Duodenal mucosa (tissue), 2 donors: ENCODE measurements at regions not wholly inside any gene's neighbourhood (a gene's known extent, or its start where the extent isn't known, plus 50 kb on each side); places are given as distances from the start of the nearest gene placed in this dataset.
"Not testable (repeated sequence)": the region's sequence is repeated elsewhere in the genome, so short reads cannot be mapped to it uniquely, and the experiment has no call there.

Experiments
- H3K27ac ChIP-seq: one replicate; pipeline ENCODE4 v1.7.0; 2013; ENCODE audit warnings: low read depth, low read length
- H3K27me3 ChIP-seq, 2 donors: one replicate each; pipeline ENCODE4 v1.7.0; 2013; ENCODE audit warnings: low read length in 2 of 2, control low read depth in 1 of 2; ENCODE audit not compliant: insufficient read depth in 2 of 2, control insufficient read depth in 1 of 2
- H3K36me3 ChIP-seq, 2 donors: one replicate each; pipeline ENCODE4 v1.7.0; 2013; ENCODE audit warnings: low read length in 2 of 2, control low read depth in 1 of 2; ENCODE audit not compliant: insufficient read depth in 2 of 2, control insufficient read depth in 1 of 2
- H3K4me1 ChIP-seq, 2 donors: one replicate each; pipeline ENCODE4 v1.7.0; 2013; ENCODE audit warnings: low read length in 2 of 2, control low read depth in 1 of 2; ENCODE audit not compliant: insufficient read depth in 2 of 2, control insufficient read depth in 1 of 2
- H3K4me3 ChIP-seq, 2 donors: one replicate each; pipeline ENCODE4 v1.7.0; 2013; ENCODE audit warnings: low read length in 2 of 2, low read depth in 1 of 2
- H3K9ac ChIP-seq, 2 donors: one replicate each; pipeline ENCODE4 v1.7.0; 2013; ENCODE audit warnings: low read length in 2 of 2, low read depth in 1 of 2
- H3K9me3 ChIP-seq, 2 donors: one replicate each; pipeline ENCODE4 v1.7.0; 2013; ENCODE audit warnings: low read length in 2 of 2, control low read depth in 1 of 2; ENCODE audit not compliant: control insufficient read depth in 1 of 2

DNA sequence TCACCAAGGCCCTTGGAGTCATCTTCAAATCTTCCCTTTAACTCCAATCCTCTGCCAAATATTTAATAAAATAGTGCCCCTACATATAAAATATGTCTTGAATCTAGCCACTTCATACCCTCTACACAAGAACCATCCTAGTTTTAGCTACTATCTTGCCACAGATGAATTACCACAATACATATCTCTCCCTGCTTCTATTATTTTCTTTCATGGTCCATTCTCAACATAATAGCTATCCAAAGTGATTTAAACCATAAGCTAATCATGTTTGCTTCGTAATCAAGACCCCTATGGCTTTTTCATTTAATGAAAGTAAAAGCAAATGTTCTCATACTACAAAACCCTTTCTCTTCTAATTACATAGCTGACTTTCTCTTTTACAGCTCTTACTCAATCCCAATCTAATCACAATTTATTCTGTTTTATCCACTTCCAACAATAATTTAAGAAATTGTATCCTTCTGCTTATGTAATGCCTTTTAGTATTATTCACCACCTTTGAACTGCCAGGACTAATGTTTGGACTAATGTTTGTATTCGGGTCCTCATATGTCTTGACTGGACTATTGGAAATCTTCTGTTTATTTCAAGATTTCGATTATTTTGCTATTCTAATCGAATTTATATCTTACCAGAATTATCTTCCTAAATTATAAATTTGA, 412.0 kb downstream of the SLITRK1 start:
- H3K9ac ChIP-seq = no peak overlapping the region
- no peaks in the 10 kb centered on the region for H3K36me3 ChIP-seq
- no peaks in the 10 kb centered on the region for H3K27me3 ChIP-seq
- H3K27ac ChIP-seq = no peak overlapping the region
- no peak overlapping the region for H3K4me3 ChIP-seq
- no peaks in the 10 kb centered on the region for H3K4me1 ChIP-seq
- peaks cover 4 to 6% of the 10 kb centered on the region in 2 donors for H3K9me3 ChIP-seq

GRCh38 chr13:83453723-83454122, 428.6 kb downstream of the SLITRK1 start:
- H3K27me3 ChIP-seq = no peaks in the 10 kb centered on the region
- H3K9me3 ChIP-seq = peaks cover 4 to 10% of the 10 kb centered on the region in 2 donors
- H3K4me1 ChIP-seq = no peaks in the 10 kb centered on the region
- H3K36me3 ChIP-seq = no peaks in the 10 kb centered on the region
- H3K27ac ChIP-seq = no peak overlapping the region
- no peak overlapping the region for H3K9ac ChIP-seq
- H3K4me3 ChIP-seq = no peak overlapping the region

DNA sequence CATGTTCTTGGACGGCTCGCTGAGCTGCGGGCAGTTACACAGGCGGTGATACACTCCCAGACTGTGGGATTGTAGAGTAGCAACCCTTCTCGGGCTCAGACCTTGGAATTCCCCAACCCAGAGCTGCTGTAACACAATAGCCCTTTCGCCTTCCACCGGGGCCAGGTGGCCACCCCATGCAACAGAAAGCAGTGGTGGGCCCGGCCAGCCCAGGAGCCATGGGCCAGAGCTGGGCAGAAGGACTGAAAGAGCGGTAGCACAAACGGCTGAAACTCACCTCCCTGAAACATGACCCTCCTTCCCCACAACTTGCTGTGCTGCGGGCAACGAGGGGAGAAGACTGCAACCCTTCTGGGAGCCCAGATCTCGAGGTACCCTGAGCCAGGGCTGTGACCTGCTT, 429.0 kb downstream of the SLITRK1 start:
- H3K9ac ChIP-seq = no peak overlapping the region
- H3K27me3 ChIP-seq = no peaks in the 10 kb centered on the region
- H3K4me1 ChIP-seq = no peaks in the 10 kb centered on the region

DNA sequence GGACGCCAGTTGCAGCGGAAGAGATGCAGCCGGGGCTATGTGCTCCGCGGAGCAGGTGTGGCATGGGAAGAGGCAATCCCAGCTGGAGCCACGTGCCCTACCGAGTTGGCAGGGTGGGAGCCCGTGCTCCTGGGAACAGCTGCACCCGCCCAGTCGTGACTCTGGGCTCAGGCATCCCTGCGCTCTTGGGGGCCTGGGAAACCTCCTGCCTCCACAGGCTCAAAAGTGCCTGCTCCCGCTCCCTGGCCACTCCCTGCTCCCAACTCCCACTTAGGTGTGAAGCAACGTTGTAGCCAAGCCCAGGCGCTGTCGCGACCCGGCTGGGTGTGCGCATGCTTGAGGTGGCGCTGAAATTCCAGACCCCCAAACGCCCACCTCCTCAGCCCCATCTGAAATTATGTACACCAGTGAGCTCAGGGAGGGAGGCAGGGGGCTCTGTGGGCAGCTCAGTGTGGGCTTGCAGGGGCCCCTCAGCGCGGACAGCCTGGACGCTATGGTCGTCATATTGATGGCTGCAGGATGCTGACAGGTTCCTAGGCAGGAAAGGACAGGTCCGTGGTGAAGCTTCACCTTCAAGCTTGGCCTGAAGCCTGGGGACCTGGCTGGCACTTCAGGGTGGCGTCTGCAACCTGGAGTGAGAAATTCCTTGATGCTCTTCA, 429.9 kb downstream of the SLITRK1 start:
- Histone ChIP-seq H3K36me3 (no peaks in the 10 kb centered on the region), H3K9ac (no peak overlapping the region), H3K27me3 (no peaks in the 10 kb centered on the region), H3K4me1 (no peaks in the 10 kb centered on the region), H3K27ac (no peak overlapping the region), H3K4me3 (no peak overlapping the region), H3K9me3 (peaks cover 4 to 10% of the 10 kb centered on the region in 2 donors)

More for the DNA sequence above, 429.0 kb downstream of the SLITRK1 start:
- no peak overlapping the region for H3K4me3 ChIP-seq
- peaks cover 4 to 10% of the 10 kb centered on the region in 2 donors for H3K9me3 ChIP-seq
- H3K36me3 ChIP-seq = no peaks in the 10 kb centered on the region
- no peak overlapping the region for H3K27ac ChIP-seq

- Histone ChIP-seq H3K4me3 (no peak overlapping the region), H3K9ac (no peak overlapping the region)
Observed at GRCh38 chr13:83450591-83450990, 431.7 kb downstream of the SLITRK1 start.

DNA sequence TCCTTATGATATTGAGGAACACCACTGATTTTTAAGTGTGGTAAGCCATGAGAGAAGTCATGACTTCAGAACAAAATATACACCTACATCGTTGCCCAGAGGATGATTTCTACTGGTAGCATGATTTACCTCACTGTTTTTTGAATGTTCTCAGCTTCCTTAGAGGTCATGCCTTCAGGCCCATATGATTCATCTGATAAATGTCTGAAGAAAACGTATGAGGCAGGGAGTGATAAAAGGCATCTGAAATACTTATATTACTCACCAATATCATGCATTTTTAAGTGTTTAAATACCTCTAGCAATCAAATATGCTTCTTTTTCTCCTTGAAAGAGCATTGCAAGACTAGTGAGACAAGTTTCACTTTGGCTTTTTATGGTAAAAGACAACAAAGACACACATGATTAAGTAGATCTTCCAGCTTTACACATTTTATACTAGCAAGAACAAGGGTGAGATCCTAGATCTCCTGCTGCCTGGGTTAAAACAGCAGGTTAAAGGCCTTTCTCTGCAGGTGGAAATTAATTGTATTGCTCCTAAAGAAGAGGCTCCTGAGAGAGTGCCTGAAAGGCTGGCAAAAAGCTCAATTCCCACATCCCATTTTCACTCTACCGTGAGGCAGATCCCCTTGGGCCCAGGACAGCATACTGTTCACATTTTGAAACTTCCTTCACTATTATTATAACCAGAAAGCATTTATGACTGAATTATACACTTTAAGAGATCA, 432.4 kb downstream of the SLITRK1 start:
- H3K4me1 ChIP-seq = no peaks in the 10 kb centered on the region
- H3K27ac ChIP-seq = no peak overlapping the region
- no peaks in the 10 kb centered on the region for H3K27me3 ChIP-seq
- H3K36me3 ChIP-seq = no peaks in the 10 kb centered on the region
- H3K9ac ChIP-seq = no peak overlapping the region
- peaks cover 6% of the 10 kb centered on the region in 2 donors for H3K9me3 ChIP-seq
- no peak overlapping the region for H3K4me3 ChIP-seq

More at GRCh38 chr13:83450591-83450990, 431.7 kb downstream of the SLITRK1 start:
- Histone ChIP-seq H3K9me3 (peaks cover 4 to 6% of the 10 kb centered on the region in 2 donors), H3K4me1 (no peaks in the 10 kb centered on the region), H3K27ac (no peak overlapping the region), H3K36me3 (no peaks in the 10 kb centered on the region), H3K27me3 (no peaks in the 10 kb centered on the region)

- H3K36me3 ChIP-seq = no peaks in the 10 kb centered on the region
- H3K9ac ChIP-seq = no peak overlapping the region
- H3K4me1 ChIP-seq = no peaks in the 10 kb centered on the region
- H3K27me3 ChIP-seq = no peaks in the 10 kb centered on the region
- no peak overlapping the region for H3K27ac ChIP-seq
- H3K4me3 ChIP-seq = no peak overlapping the region
- peaks cover 11 to 25% of the 10 kb centered on the region in 2 donors for H3K9me3 ChIP-seq
Observed at GRCh38 chr13:83440465-83440864, 441.8 kb downstream of the SLITRK1 start.

DNA sequence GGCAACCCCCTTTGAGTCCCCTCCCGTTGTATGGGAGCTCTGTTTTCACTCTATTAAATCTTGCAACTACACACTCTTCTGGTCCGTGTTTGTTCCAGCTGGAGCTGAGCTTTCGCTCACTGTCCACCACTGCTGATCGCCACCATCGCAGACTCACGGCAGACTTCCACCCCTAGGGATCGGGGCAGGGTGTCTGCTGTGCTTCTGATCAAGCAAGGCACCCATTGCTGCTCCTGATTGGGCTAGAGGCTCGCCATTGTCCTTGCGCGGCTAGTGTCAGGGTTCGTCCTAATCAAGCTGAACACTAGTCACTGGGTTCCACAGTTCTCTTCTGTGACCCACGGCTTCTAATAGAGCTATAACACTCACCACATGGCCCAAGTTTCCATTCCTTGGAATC, 442.8 kb downstream of the SLITRK1 start:
- not testable (repeated sequence) for H3K27me3 ChIP-seq, H3K36me3 ChIP-seq, H3K4me3 ChIP-seq, H3K9ac ChIP-seq, H3K27ac ChIP-seq, H3K4me1 ChIP-seq
- H3K9me3 ChIP-seq = peaks cover 9 to 29% of the 10 kb centered on the region in 2 donors

DNA sequence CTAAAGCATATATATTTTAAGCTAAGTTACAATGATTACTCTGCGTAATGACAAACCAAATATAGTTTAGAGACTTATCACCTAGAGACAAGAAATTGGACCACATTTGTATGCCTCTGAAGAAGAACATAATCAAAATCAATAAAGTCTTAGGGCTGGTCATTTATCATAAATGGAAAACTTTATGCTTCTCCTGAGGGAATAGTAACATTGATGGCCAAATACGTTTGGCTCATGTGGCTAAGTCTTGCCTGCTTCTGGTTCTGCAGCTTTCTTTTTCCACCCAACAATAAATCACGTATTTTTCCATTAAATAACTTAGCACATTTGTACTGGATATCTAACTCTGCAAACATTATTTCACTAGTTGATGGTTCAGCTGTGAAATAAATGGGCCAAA, 458.4 kb downstream of the SLITRK1 start:
- Histone ChIP-seq H3K27me3 (no peaks in the 10 kb centered on the region), H3K4me3 (no peak overlapping the region), H3K9me3 (peaks cover 7 to 12% of the 10 kb centered on the region in 2 donors), H3K36me3 (no peaks in the 10 kb centered on the region), H3K4me1 (no peaks in the 10 kb centered on the region), H3K9ac (no peak overlapping the region), H3K27ac (no peak overlapping the region)

- Histone ChIP-seq H3K9me3 (peaks cover 6 to 12% of the 10 kb centered on the region in 2 donors), H3K27ac (no peak overlapping the region), H3K27me3 (no peaks in the 10 kb centered on the region), H3K4me3 (no peak overlapping the region), H3K36me3 (no peaks in the 10 kb centered on the region), H3K9ac (no peak overlapping the region), H3K4me1 (no peaks in the 10 kb centered on the region)
Observed at GRCh38 chr13:83423381-83423780, 458.9 kb downstream of the SLITRK1 start.
